ENCODE measurements at regions not wholly inside any gene's neighbourhood (a gene's known extent, or its start where the extent isn't known, plus 50 kb on each side); places are given as distances from the start of the nearest gene placed in this dataset.

- no peak overlapping the region for H3K4me3 ChIP-seq (ENCODE audit: low read length)
- no peak for DNase-seq (ENCODE audit: low read depth)
- TF ChIP-seq CTCF (IDR thresholded peaks at IDR 0.05; ENCODE audit: insufficient read depth, low read depth, low read length, missing control alignments), result no peak
Observed at GRCh38 chr7:15888090-15888489, 201.6 kb upstream of the MEOX2 start.

GRCh38 chr7:15886626-15887025 is 200.1 kb upstream of the MEOX2 start:
- DNase-seq (ENCODE audit: low read depth), result no peak
- H3K4me3 ChIP-seq (ENCODE audit: low read length), result no peak overlapping the region
- TF ChIP-seq CTCF (IDR thresholded peaks at IDR 0.05; ENCODE audit: insufficient read depth, low read depth, low read length, missing control alignments), result no peak

DNA sequence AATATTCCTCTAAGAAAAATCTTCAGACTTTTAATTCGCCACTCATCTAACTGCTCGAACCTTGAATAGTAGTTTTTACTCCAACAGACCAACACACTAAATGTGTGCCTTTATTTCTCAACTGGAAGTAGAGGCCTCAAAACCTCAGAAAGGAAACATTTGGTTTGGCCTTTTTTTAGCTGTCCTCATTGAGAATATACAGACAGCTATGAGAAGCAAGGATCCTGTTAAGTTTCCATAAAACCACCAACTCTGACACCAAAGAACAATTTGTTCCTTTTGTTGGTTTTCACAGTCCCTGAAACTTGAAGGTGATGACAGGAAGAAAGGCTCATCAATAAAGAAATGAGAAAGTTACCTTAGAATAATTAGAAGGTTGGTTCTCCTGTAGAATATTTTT is 199.2 kb upstream of the MEOX2 start:
- no peak overlapping the region for H3K4me3 ChIP-seq (ENCODE audit: low read length)
- no peak for DNase-seq (ENCODE audit: low read depth)
- TF ChIP-seq CTCF (IDR thresholded peaks at IDR 0.05; ENCODE audit: insufficient read depth, low read depth, low read length, missing control alignments), result no peak

DNA sequence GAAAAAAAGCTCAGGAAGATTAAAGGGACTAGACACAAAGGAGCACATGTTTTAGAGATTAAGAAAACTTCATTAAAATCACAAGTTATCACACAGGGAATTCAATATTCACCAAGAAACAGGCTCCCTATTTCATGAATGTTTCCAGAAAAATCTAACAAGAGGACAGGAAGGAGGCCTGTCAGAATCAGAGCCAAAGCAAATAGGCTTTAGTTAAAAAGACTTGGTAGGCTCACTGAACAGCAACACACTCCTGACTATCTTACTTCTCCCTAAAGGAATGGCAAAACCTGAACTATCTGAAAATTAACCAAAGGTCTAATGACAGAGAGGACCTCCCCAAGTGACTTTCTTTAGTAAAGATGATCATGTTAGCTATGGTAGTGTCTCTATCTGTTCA is 188.3 kb upstream of the MEOX2 start:
- DNase-seq (ENCODE audit: low read depth), result no peak
- no peak for TF ChIP-seq CTCF (IDR thresholded peaks at IDR 0.05; ENCODE audit: insufficient read depth, low read depth, low read length, missing control alignments)
- no peak overlapping the region for H3K4me3 ChIP-seq (ENCODE audit: low read length)

GRCh38 chr7:15870347-15870746 is 183.9 kb upstream of the MEOX2 start:
- TF ChIP-seq CTCF (IDR thresholded peaks at IDR 0.05; ENCODE audit: insufficient read depth, low read depth, low read length, missing control alignments), result no peak

DNA sequence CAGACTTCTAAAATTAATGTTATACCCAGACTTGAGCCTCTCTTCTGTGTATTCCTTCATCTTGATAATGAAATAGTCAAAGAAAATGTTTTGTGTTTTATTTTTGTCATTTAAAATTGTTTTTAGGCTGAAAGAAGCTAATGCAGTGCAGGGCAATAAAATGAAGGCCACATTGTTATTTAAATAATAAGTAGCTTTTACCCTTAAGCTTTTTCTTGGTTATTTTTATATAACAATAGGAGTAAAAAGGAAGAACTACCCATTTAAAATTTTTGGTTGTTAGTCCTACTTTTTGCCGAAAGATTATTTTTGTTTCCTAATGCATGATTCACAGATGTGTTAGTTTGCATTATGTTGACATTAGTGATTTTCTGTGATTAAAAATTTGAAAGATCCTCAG is 181.0 kb upstream of the MEOX2 start:
- TF ChIP-seq CTCF (IDR thresholded peaks at IDR 0.05; ENCODE audit: insufficient read depth, low read depth, low read length, missing control alignments), result no peak
- H3K4me3 ChIP-seq (ENCODE audit: low read length), result no peak overlapping the region
- no peak for DNase-seq (ENCODE audit: low read depth)

More at GRCh38 chr7:15870347-15870746, 183.9 kb upstream of the MEOX2 start:
- no peak overlapping the region for H3K4me3 ChIP-seq (ENCODE audit: low read length)
- DNase-seq (ENCODE audit: low read depth), result no peak

DNA sequence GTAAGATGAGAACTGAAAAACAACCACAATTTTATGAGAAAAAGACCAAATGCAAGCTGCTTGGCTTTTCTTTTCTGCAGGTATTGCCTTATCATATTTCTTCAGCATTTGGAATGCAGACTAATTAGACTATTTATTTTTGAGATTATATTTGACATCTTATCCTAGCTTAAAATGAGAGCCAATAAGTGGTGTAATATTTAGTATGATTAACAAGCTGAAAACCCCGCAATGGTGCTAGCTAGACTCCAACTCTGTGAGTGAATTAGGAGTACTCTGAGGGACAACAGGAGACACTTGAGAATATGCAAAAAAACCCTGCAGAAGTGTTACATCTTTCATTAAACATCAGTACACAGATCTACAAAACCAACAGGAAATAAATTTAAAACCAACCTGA is 180.3 kb upstream of the MEOX2 start:
- no peak for DNase-seq (ENCODE audit: low read depth)
- TF ChIP-seq CTCF (IDR thresholded peaks at IDR 0.05; ENCODE audit: insufficient read depth, low read depth, low read length, missing control alignments), result no peak
- H3K4me3 ChIP-seq (ENCODE audit: low read length), result no peak overlapping the region
